Esophagus (tissue), 2 donors: ENCODE measurements at regions not wholly inside any gene's neighbourhood (a gene's known extent, or its start where the extent isn't known, plus 50 kb on each side); places are given as distances from the start of the nearest gene placed in this dataset.

Source experiments
- H3K27ac ChIP-seq, 2 donors: one replicate each; pipeline ENCODE4 v1.5.1; 2013; ENCODE audit warnings: low read depth in 2 of 2, mild to moderate bottlenecking in 2 of 2, inconsistent platforms in 1 of 2, low read length in 1 of 2, moderate library complexity in 1 of 2
- H3K27me3 ChIP-seq, 2 donors: one replicate each; pipeline ENCODE4 v1.6.1; 2013; ENCODE audit warnings: low read length in 2 of 2, control low read depth in 1 of 2, mild to moderate bottlenecking in 1 of 2; ENCODE audit not compliant: insufficient read depth in 2 of 2, control insufficient read depth in 1 of 2
- H3K36me3 ChIP-seq, 2 donors: one replicate each; pipeline ENCODE4 v1.6.1; 2013; ENCODE audit warnings: low read length in 1 of 2; ENCODE audit not compliant: control insufficient read depth in 2 of 2, insufficient read depth in 2 of 2
- H3K4me1 ChIP-seq, 2 donors: one replicate each; pipeline ENCODE4 v1.6.1; 2013; ENCODE audit warnings: low read length in 1 of 2; ENCODE audit not compliant: control insufficient read depth in 2 of 2, insufficient read depth in 2 of 2
- H3K4me3 ChIP-seq, 2 donors: one replicate each; pipeline ENCODE4 v1.5.1; 2013; ENCODE audit warnings: low read length in 2 of 2, mild to moderate bottlenecking in 2 of 2, low read depth in 1 of 2, moderate library complexity in 1 of 2
- H3K9me3 ChIP-seq, 2 donors: one replicate each; pipeline ENCODE4 v1.6.1; 2013; ENCODE audit warnings: mild to moderate bottlenecking in 2 of 2, low read depth in 1 of 2, low read length in 1 of 2, moderate library complexity in 1 of 2; ENCODE audit not compliant: control insufficient read depth in 2 of 2, insufficient read depth in 1 of 2
- WGBS, 2 donors: extraction: QIAGEN DNeasy Blood & Tissue Kit; methylation state at CpG; one replicate each; pipeline ENCODE4 v1.1.7; 2013; 5-methylcytosine and 5-hydroxymethylcytosine counted together
- donor health status: healthy with polysubstance abuse.
- donor health status: Bipolar disorder and iron deficiency.

DNA sequence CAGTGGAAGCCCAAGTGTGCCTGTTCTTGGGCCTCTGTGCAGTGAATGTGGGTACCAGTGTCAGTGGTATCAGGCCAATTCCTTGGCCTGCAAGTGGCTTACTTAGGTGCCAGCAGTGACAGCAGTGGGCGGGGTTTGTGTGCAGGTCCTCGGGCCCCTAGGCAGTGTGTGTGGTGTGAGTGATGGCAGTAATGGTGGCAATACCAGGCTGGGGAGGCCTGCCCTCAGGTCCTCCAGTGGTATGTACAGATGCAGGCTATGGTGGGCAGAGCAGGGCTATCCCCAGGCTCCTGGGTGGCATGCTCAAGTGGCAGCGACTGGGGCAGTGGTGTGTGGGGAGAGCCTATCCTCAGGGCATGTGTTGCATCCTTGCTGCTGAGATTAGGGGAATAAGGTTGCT, 379.7 kb downstream of the SQOR start:
- Histone ChIP-seq H3K9me3 (peaks cover 7 to 8% of the 10 kb centered on the region in 2 donors), H3K36me3 (no peaks in the 10 kb centered on the region), H3K4me3 (no peak overlapping the region), H3K27me3 (no peaks in the 10 kb centered on the region), H3K27ac (no peak overlapping the region), H3K4me1 (no peaks in the 10 kb centered on the region)
- WGBS, 2 donors, result 89 to 94% methylated on average over 3 of the region's 3 CpGs

DNA sequence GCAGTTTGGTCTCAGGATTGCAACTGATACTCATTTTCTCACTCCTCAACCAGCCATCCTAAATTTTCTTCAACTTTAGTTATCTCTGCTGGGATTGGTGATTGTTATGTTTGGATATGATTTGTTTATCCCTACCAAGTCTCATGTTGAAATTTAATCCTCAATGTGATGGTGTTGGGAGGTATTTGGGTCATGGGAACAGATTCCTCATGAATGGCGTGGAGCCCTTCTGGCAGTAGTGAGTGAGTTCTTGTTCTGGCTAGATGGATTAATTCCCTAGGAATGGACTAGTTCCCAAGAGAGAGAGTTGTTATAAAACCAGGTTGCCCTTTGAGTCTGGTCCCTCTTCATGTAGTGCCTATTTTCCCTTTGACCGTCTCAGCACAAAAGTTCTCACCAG, 399.9 kb downstream of the SQOR start:
- H3K27me3 ChIP-seq, result no peaks in the 10 kb centered on the region
- H3K4me3 ChIP-seq, result no peak overlapping the region
- H3K4me1 ChIP-seq, result no peaks in the 10 kb centered on the region
- 79 to 88% methylated on average over 2 of the region's 2 CpGs for WGBS, 2 donors
- H3K27ac ChIP-seq, result no peak overlapping the region
- H3K9me3 ChIP-seq, result no peaks in the 10 kb centered on the region
- H3K36me3 ChIP-seq, result no peaks in the 10 kb centered on the region

DNA sequence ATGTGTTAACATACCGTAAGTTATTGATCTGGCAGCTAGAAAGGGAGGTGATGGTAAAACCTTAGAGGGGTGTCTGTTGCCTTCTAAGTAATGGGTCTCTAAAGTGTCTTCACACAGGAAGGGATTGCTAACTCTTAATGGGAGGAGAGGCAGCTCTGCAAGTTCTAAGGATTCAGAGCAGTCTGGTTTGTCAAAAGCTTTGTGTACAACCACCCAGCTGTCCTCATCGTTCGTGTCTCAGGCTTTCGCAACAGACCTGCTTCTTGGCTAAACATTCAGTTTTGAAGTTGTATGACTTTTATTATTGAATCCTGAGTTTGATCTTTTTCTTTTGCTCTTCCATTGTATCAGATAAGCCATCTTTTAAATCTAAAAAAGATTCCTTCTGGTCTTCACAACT, 404.9 kb downstream of the SQOR start:
- 83 to 84% methylated on average over 4 of the region's 4 CpGs for WGBS, 2 donors

DNA sequence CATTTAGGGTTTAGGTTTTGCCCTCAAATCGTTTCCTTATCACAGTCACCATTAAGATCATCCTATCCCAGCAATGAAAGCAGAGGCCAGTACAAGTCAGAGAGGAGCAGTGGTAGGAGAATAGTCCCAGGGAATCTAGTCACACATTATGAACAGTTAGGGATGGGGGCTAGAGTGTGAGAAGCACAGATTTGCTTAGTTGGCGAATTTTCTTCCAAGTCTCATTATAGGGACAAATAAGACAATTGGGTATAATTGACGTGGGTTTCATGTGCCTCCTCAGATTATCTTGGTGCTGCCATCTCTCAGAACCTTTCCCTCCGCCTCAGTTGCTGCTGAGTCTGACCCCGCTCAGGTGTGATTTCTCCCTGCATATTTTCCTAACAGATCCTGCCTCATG, 407.1 kb downstream of the SQOR start:
- no peak overlapping the region for H3K4me3 ChIP-seq
- peaks cover 0 to 2% of the 10 kb centered on the region in 2 donors for H3K9me3 ChIP-seq
- WGBS, 2 donors, result 79 to 83% methylated on average over 5 of the region's 5 CpGs
- no peaks in the 10 kb centered on the region for H3K4me1 ChIP-seq
- no peak overlapping the region for H3K27ac ChIP-seq
- no peaks in the 10 kb centered on the region for H3K27me3 ChIP-seq
- no peaks in the 10 kb centered on the region for H3K36me3 ChIP-seq

More for the DNA sequence above, 404.9 kb downstream of the SQOR start:
- Histone ChIP-seq H3K4me3 (no peak overlapping the region), H3K36me3 (no peaks in the 10 kb centered on the region), H3K27me3 (no peaks in the 10 kb centered on the region), H3K27ac (no peak overlapping the region), H3K4me1 (no peaks in the 10 kb centered on the region), H3K9me3 (peaks cover 0 to 2% of the 10 kb centered on the region in 2 donors)

DNA sequence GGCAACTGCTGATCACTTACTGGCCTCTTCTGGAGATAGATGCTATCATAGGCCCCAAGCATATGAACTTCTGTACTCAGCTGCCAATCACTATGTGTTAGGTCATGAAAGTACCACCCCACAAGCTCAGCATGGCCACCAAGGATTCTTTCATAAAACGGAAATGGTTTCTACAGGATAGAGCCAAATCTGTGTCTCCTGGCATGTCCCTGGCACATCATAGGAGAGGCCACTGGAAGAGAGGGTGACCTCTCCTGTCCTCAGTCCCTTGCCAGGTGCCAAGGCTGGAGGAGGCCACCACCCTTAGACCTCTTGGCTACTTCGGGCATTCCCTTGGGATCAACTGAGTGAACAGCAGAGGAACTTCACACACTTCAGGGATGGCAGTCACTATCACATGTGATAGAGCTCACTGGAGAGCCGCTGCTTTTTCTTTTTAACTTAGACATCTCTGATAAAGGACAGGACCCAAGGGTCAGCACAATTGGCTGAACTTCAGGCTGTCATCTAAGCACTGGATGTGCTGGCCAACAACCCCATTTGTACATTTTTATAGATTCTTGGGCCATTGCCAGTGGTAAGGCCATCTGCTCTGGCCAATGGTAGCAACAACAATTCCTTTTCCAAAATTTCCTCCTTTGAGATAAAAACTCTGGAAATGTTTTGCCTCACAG, 425.2 kb downstream of the SQOR start:
- no peaks in the 10 kb centered on the region for H3K4me1 ChIP-seq
- WGBS, 2 donors, result 69 to 74% methylated on average over 3 of the region's 3 CpGs
- no peak overlapping the region for H3K4me3 ChIP-seq
- no peaks in the 10 kb centered on the region for H3K9me3 ChIP-seq
- no peak overlapping the region for H3K27ac ChIP-seq
- H3K36me3 ChIP-seq, result no peaks in the 10 kb centered on the region
- H3K27me3 ChIP-seq, result no peaks in the 10 kb centered on the region

DNA sequence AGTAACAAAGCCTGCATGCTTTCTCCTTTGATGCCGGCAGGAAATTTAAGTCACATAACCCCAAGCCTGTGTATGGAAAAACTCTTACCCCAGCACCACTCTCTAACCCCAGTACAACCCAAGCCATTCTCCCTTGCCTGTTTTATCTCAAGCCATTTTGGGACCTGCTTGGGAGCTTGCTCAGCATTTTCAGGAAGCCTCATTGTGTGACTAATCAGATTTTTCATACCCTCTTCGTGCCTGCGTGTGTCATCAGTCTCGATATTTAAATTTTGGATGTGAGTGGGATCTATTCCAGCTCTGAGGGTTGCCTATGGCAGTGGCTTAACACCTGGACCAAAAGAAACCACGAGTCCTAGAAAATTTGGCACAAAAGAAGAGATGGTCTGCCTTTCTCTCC, 426.2 kb downstream of the SQOR start:
- H3K4me1 ChIP-seq, result no peaks in the 10 kb centered on the region
- no peaks in the 10 kb centered on the region for H3K36me3 ChIP-seq
- H3K9me3 ChIP-seq, result no peaks in the 10 kb centered on the region
- H3K4me3 ChIP-seq, result no peak overlapping the region
- WGBS, 2 donors, result 74 to 76% methylated on average over 5 of the region's 5 CpGs
- H3K27me3 ChIP-seq, result no peaks in the 10 kb centered on the region
- no peak overlapping the region for H3K27ac ChIP-seq

DNA sequence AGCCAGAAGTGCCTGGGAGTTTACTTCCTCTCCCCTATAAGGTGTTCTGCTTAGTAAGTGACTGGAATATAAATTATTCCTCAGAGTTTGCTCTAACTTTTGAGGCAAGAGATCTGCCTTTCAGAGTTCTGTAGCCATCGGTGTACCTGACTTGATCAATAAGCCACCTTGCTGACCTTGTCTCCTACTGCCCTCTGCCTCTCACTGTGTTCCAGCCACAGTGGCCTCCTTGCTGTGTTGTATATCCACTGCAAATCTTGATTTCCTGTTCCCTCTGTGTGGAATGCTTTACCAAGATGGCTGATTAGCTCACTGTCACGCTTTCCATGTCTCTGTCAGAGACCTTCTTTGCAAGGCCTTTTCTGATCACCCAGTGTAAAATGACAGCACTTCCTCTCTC, 442.4 kb downstream of the SQOR start:
- H3K36me3 ChIP-seq, result no peaks in the 10 kb centered on the region
- no peaks in the 10 kb centered on the region for H3K9me3 ChIP-seq
- WGBS, 2 donors, result 77 to 80% methylated on average over 2 of the region's 2 CpGs
- no peaks in the 10 kb centered on the region for H3K4me1 ChIP-seq
- H3K27me3 ChIP-seq, result no peaks in the 10 kb centered on the region
- no peak overlapping the region for H3K27ac ChIP-seq
- no peak overlapping the region for H3K4me3 ChIP-seq

DNA sequence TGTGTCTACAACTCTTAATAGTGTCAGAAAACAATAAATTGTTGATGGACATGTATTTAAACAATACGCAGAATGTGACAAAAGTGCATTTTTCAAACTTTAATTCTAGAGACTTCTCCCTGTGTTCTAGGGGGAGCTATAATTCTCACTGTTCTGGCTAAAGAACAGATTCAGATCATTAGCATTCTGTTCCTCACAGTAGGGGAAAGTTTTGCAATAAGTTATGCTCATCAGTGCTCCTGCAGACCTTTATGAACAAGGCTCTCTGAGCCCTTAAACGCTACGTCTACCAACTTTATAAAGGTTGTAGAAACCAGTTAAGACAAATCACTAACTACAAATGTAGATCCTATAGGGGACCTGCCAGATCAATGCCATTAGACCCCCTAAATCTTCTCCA, 444.2 kb downstream of the SQOR start:
- WGBS, 2 donors, result 94 to 95% methylated on average over 3 of the region's 3 CpGs
- Histone ChIP-seq H3K36me3 (no peaks in the 10 kb centered on the region), H3K4me1 (no peaks in the 10 kb centered on the region), H3K27ac (no peak overlapping the region), H3K4me3 (no peak overlapping the region), H3K27me3 (no peaks in the 10 kb centered on the region), H3K9me3 (no peaks in the 10 kb centered on the region)

DNA sequence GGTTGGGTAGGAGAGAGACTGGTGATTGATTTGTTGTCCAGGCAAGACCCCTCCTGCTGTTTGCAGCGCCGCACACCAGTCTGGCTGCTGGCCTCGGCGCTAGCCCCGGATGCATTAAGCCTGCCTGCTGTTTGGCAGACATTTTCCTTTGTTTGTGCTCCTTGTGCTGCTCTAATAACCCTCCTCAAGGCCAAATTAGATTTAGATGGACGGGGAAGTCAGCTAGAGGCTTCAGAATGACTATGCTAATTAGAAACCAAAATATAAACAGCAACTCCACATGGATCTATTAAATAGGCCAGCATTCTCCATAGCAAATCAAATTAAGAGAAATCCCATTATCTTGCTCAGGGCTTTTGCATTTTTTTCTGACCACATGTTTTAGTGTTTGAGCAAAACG, 445.2 kb downstream of the SQOR start:
- WGBS, 2 donors, result 20 to 25% methylated on average over 7 of the region's 7 CpGs
- H3K27me3 ChIP-seq, result no peaks in the 10 kb centered on the region
- H3K36me3 ChIP-seq, result no peaks in the 10 kb centered on the region
- H3K9me3 ChIP-seq, result no peaks in the 10 kb centered on the region
- no peak overlapping the region for H3K27ac ChIP-seq
- H3K4me1 ChIP-seq, result no peaks in the 10 kb centered on the region
- H3K4me3 ChIP-seq, result no peak overlapping the region
